AG04449 (cell line): ENCODE measurements at regions not wholly inside any gene's neighbourhood (a gene's known extent, or its start where the extent isn't known, plus 50 kb on each side); places are given as distances from the start of the nearest gene placed in this dataset.

ENCODE experiments used
- CTCF ChIA-PET: fragments of 350-600 bp; formaldehyde crosslinking; extraction: SDS; loops from one replicate; lab custom pipeline; 2021; ENCODE audit warnings: antibody characterized with exemption; lab: Yijun Ruan, JAX
- POLR2A ChIA-PET: fragments of 400-600, 350-600 bp; formaldehyde crosslinking; extraction: SDS; loops from one replicate; lab custom pipeline; 2020; ENCODE audit warnings: antibody characterized with exemption, inconsistent platforms; lab: Yijun Ruan, JAX
- DNase-seq: peaks from one replicate; pipeline ENCODE4 v3.0.0-alpha.2; 2010; ENCODE audit warnings: low read depth, low spot score
- H3K4me3 ChIP-seq: 2 replicates; pipeline ENCODE4 v1.5.1; 2011; ENCODE audit warnings: low read depth, mild to moderate bottlenecking, control low read depth, low read length
- CTCF ChIP-seq: IDR thresholded peaks from one replicate; pipeline ENCODE4 v1.5.1; 2011; ENCODE audit warnings: mild to moderate bottlenecking, moderate library complexity, low read length, control low read depth, inconsistent platforms; ENCODE audit not compliant: insufficient read depth; ENCODE audit errors: missing control alignments

- ChIA-PET POLR2A (no interaction called here), CTCF (no interaction called here)
- no peak for DNase-seq
- TF ChIP-seq CTCF = no peak
- H3K4me3 ChIP-seq = no peak overlapping the region
Observed at GRCh38 chr20:20763650-20764049, 51.2 kb upstream of the RALGAPA2 start.
